SK-N-MC (cell line): ENCODE measurements at regions not wholly inside any gene's neighbourhood (a gene's known extent, or its start where the extent isn't known, plus 50 kb on each side); places are given as distances from the start of the nearest gene placed in this dataset.

Source experiments
- EZH2 ChIP-seq: fragments of 200-600 bp; sonication (generic); IDR thresholded peaks from one replicate; pipeline ENCODE4 v1.6.1; 2017; ENCODE audit warnings: antibody characterized with exemption
- FOXP2 ChIP-seq: optimal IDR thresholded peaks from 2 replicates; pipeline ENCODE3; 2011; ENCODE audit warnings: mild to moderate bottlenecking, moderate library complexity; ENCODE audit not compliant: insufficient read depth; ENCODE audit errors: extremely low read length, control extremely low read depth
- POLR2AphosphoS5 ChIP-seq: IDR thresholded peaks from 2 replicates; pipeline ENCODE4 v1.6.1; 2012; ENCODE audit warnings: mild to moderate bottlenecking, low read depth, low read length, borderline replicate concordance

- TF ChIP-seq EZH2 (no peak), POLR2AphosphoS5 (no peak), FOXP2 (no peak)
These were observed 477.7 kb downstream of the MAN2A1 start for GRCh38 chr5:110167384-110167783.
